ENCODE measurements at regions not wholly inside any gene's neighbourhood (a gene's known extent, or its start where the extent isn't known, plus 50 kb on each side); places are given as distances from the start of the nearest gene placed in this dataset.

- TF ChIP-seq CTCF (IDR thresholded peaks at IDR 0.05): no peak
- no peak for TF ChIP-seq POLR2A (IDR thresholded peaks at IDR 0.05)
Measured at GRCh38 chr6:137776786-137777686, 90.0 kb upstream of the TNFAIP3 start.
